ENCODE measurements at regions not wholly inside any gene's neighbourhood (a gene's known extent, or its start where the extent isn't known, plus 50 kb on each side); places are given as distances from the start of the nearest gene placed in this dataset.

DNA sequence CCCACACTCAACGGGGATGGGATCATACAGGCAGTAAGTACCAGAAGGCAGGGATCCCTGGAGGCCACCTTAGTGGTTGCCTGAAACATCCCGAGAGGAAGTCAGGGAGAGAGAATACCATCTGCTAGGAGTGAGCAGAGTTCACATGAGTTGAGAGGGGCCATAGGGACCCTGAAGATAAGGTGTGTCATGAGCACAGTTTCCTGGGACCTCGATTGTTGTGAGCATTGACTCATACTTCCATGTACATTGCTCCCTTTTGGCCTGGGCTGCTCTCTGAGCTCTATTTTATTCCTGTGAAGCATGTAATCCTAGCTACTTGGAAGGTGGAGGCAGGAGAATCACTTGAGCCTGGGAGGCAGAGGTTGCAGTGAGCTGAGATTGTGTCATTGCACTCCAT, 120.5 kb downstream of the TBC1D30 start:
- no peak for TF ChIP-seq POLR2A (IDR thresholded peaks at IDR 0.05; ENCODE audit: extremely low read depth, insufficient read length)
- H3K4me3 ChIP-seq (ENCODE audit: low read depth, low read length), result no peak overlapping the region
- DNase-seq (ENCODE audit: low read depth), result no peak

GRCh38 chr12:64946132-64946829, 121.8 kb downstream of the TBC1D30 start:
- no peak for DNase-seq (ENCODE audit: low read depth)

DNA sequence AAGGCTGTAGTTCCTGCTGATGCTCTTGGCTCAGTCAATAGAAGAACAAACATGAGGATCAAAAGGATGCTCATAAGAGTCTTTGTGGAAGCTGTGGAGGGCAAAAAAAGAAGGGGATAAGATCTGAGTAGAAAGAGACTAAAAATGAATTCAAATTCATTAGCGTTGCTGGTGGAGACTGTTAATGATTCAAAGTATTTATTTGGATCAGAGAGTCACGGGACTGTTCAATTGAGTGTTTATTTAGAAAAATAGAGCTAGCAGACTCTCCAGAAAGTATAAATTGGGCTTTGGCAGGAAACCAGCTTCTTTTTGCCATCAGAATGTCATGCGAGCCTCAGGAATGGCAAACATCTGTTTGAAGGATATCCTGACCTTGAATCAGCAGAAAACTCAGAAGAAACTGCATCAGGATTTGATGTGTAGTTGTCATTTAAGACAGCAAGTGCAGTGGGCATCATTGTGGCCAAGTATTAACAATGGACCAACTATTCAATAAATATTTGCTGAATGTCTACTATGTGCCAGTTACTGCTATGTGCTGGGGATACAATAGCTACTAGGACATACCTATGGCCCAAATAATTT, 126.4 kb downstream of the TBC1D30 start:
- no peak for DNase-seq (ENCODE audit: low read depth)
- no peak overlapping the region for H3K4me3 ChIP-seq (ENCODE audit: low read depth, low read length)
- TF ChIP-seq, protein P1, sequence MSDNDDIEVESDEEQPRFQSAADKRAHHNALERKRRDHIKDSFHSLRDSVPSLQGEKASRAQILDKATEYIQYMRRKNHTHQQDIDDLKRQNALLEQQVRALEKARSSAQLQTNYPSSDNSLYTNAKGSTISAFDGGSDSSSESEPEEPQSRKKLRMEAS (IDR thresholded peaks at IDR 0.05; ENCODE audit: low read depth, low read length), result no peak
- TF ChIP-seq POLR2A (IDR thresholded peaks at IDR 0.05; ENCODE audit: extremely low read depth, insufficient read length), result no peak
- TF ChIP-seq CTCF (IDR thresholded peaks at IDR 0.05; ENCODE audit: low read depth, low read length), result no peak
- no peak for TF ChIP-seq MYC (IDR thresholded peaks at IDR 0.05; ENCODE audit: low read depth, low read length)

More at GRCh38 chr12:64946132-64946829, 121.8 kb downstream of the TBC1D30 start:
- no peak overlapping the region for H3K4me3 ChIP-seq (ENCODE audit: low read depth, low read length)
- TF ChIP-seq POLR2A (IDR thresholded peaks at IDR 0.05; ENCODE audit: extremely low read depth, insufficient read length), result no peak
- no peak for TF ChIP-seq MYC (IDR thresholded peaks at IDR 0.05; ENCODE audit: low read depth, low read length)
- TF ChIP-seq CTCF (IDR thresholded peaks at IDR 0.05; ENCODE audit: low read depth, low read length), result no peak
- TF ChIP-seq, protein P1 (IDR thresholded peaks at IDR 0.05; ENCODE audit: low read depth, low read length), result no peak

GRCh38 chr12:64951944-64952343, 127.5 kb downstream of the TBC1D30 start:
- DNase-seq (ENCODE audit: low read depth), result no peak
- no peak overlapping the region for H3K4me3 ChIP-seq (ENCODE audit: low read depth, low read length)
- TF ChIP-seq POLR2A (IDR thresholded peaks at IDR 0.05; ENCODE audit: extremely low read depth, insufficient read length) (no peak), CTCF (IDR thresholded peaks at IDR 0.05; ENCODE audit: low read depth, low read length) (no peak), MYC (IDR thresholded peaks at IDR 0.05; ENCODE audit: low read depth, low read length) (no peak)
- TF ChIP-seq, protein P1 (IDR thresholded peaks at IDR 0.05; ENCODE audit: low read depth, low read length), result no peak

DNA sequence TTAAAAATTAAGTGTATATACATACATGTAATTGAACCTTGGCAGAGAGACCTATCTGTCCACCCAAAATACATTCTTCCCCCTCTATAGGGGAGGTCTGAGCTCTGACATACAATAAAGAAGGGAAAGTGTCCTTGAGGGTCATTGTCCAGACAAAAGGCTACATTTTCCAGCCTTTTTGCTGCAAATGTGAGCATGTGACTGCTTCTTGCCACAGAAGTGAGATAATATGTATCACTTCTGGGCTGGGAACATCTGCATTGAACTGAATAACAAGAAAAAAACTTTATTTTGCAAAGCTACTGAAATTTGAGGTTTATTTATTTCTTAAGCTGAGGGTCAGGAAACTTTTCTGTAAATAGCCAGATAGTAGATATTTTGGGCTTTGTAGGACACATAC, 131.3 kb downstream of the TBC1D30 start:
- TF ChIP-seq MYC (IDR thresholded peaks at IDR 0.05; ENCODE audit: low read depth, low read length), result no peak
- DNase-seq (ENCODE audit: low read depth), result no peak
- H3K4me3 ChIP-seq (ENCODE audit: low read depth, low read length), result no peak overlapping the region

DNA sequence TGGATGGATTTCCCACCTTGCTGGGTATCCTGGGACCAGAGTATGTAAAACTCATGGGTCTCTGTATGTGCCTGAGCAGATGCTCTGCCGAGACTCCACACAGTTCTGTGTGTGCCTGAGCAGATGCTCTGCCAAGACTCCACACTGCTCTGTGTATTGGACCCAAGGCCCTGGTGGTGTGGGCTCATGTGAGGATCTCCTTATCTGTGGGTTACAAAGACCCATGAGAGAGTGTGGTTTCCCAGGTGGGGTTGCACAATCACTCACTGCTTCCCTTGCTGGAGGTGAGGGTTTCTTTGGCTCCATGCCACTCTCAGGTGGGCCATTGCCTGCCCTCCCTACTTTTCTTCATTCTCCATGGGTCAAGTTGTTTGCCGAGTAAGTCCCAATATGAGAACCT, 141.5 kb downstream of the TBC1D30 start:
- no peak overlapping the region for H3K4me3 ChIP-seq (ENCODE audit: low read depth, low read length)
- DNase-seq (ENCODE audit: low read depth), result no peak
- no peak for TF ChIP-seq POLR2A (IDR thresholded peaks at IDR 0.05; ENCODE audit: extremely low read depth, insufficient read length)
- no peak for TF ChIP-seq MYC (IDR thresholded peaks at IDR 0.05; ENCODE audit: low read depth, low read length)
- TF ChIP-seq, protein P1 (IDR thresholded peaks at IDR 0.05; ENCODE audit: low read depth, low read length), result no peak
- TF ChIP-seq CTCF (IDR thresholded peaks at IDR 0.05; ENCODE audit: low read depth, low read length), result no peak
